OCI-LY7 (cell line): ENCODE measurements at regions not wholly inside any gene's neighbourhood (a gene's known extent, or its start where the extent isn't known, plus 50 kb on each side); places are given as distances from the start of the nearest gene placed in this dataset.

Source experiments
- CTCF ChIP-seq: fragments of 200-600 bp; sonication (generic); conservative IDR thresholded peaks from 2 replicates; pipeline ENCODE4 v1.5.1; 2014; ENCODE audit warnings: mild to moderate bottlenecking, antibody characterized with exemption, low read length, moderate library complexity, mixed read lengths
- EZH2phosphoT487 ChIP-seq: fragments of 200-600 bp; sonication (generic); IDR thresholded peaks from 2 replicates; pipeline ENCODE4 v1.6.1; 2018; ENCODE audit warnings: low read depth, borderline replicate concordance, mild to moderate bottlenecking, mixed run types, antibody characterized with exemption, low read length, moderate library complexity, mixed read lengths

- no peak for TF ChIP-seq CTCF
- TF ChIP-seq EZH2phosphoT487 = no peak
Observed at GRCh38 chr6:94260765-94261164, 841.4 kb upstream of the EPHA7 start.
